ENCODE measurements at regions not wholly inside any gene's neighbourhood (a gene's known extent, or its start where the extent isn't known, plus 50 kb on each side); places are given as distances from the start of the nearest gene placed in this dataset.

- no peak overlapping the region for H3K27ac ChIP-seq
- TF ChIP-seq, protein P1, sequence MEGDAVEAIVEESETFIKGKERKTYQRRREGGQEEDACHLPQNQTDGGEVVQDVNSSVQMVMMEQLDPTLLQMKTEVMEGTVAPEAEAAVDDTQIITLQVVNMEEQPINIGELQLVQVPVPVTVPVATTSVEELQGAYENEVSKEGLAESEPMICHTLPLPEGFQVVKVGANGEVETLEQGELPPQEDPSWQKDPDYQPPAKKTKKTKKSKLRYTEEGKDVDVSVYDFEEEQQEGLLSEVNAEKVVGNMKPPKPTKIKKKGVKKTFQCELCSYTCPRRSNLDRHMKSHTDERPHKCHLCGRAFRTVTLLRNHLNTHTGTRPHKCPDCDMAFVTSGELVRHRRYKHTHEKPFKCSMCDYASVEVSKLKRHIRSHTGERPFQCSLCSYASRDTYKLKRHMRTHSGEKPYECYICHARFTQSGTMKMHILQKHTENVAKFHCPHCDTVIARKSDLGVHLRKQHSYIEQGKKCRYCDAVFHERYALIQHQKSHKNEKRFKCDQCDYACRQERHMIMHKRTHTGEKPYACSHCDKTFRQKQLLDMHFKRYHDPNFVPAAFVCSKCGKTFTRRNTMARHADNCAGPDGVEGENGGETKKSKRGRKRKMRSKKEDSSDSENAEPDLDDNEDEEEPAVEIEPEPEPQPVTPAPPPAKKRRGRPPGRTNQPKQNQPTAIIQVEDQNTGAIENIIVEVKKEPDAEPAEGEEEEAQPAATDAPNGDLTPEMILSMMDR (IDR thresholded peaks at IDR 0.05): no peak
- DNase-seq (ENCODE audit: low spot score): no peak
- no peak overlapping the region for H3K4me3 ChIP-seq
These were observed 474.0 kb upstream of the MEIS1 start for GRCh38 chr2:65960953-65961352.

DNA sequence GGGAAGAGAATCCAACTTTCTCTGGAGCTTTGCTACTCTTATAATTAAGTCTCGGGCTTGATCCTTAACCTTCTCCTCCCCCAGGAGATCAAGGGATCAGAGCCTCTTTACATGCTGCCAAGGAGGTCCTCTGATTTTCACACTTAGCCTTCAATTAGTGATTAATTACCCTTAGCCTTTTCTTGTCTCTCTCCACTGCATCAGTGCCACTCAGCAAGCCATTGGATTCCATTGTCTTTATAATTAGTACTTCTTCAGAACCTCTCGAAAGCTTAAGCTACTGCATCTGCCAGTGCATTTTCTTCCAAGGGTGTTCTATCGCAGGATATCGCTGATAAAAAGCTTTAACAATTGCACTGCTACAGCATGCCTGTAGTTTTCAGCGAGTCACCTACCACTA is 477.0 kb upstream of the MEIS1 start:
- H3K4me3 ChIP-seq: no peak overlapping the region
- TF ChIP-seq, protein P1 (IDR thresholded peaks at IDR 0.05): no peak
- no peak for DNase-seq (ENCODE audit: low spot score)
- no peak overlapping the region for H3K27ac ChIP-seq

DNA sequence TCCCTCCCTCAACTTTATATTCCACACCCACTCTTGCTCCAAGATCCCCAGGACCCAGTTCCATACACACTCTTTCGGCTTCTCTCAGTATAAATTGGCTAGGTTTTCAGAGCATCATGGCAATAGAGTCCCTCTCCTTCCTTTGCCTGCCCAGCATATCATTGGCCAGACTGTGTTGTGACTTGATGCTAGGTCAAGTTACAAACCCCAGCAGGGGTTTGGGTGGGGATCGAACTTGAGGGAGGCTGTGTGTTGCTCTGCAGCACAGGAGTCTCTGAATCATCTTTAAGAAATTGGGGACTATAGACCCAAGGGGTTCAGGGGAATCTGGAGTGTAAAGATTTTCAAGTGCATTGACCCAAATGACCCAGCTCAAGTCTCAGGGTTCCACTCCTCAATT is 477.5 kb upstream of the MEIS1 start:
- TF ChIP-seq, protein P1 (IDR thresholded peaks at IDR 0.05): no peak
- DNase-seq (ENCODE audit: low spot score): no peak
- Histone ChIP-seq H3K27ac (no peak overlapping the region), H3K4me3 (no peak overlapping the region)

DNA sequence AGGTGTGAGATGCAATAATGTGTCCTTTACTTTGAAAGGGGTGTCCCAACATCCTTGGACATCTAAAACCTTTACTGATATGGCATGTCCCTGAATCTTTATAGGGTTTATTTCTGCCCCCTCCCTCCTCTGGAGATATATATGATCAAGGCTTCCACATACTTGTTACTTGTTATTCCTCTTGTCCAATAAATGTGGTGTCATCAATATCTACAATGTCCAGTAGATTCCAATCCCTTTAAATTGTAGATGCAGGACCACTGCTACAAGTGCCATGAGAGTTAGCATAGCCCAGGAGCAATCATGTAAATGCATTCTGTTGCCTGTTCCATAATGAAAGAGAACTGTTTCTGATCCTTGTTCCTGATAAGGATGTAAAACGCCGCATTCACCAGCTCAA is 479.7 kb upstream of the MEIS1 start:
- DNase-seq (ENCODE audit: low spot score): no peak

GRCh38 chr2:65952966-65953761 is 481.8 kb upstream of the MEIS1 start:
- H3K4me3 ChIP-seq: no peak overlapping the region
- no peak overlapping the region for H3K27ac ChIP-seq
- DNase-seq (ENCODE audit: low spot score): no peak
- TF ChIP-seq, protein P1 (IDR thresholded peaks at IDR 0.05): no peak

More for the DNA sequence above, 479.7 kb upstream of the MEIS1 start:
- no peak overlapping the region for H3K27ac ChIP-seq
- H3K4me3 ChIP-seq: no peak overlapping the region
- TF ChIP-seq, protein P1 (IDR thresholded peaks at IDR 0.05): no peak

- no peak overlapping the region for H3K27ac ChIP-seq
- TF ChIP-seq, protein P1 (IDR thresholded peaks at IDR 0.05): no peak
These were observed 490.7 kb upstream of the MEIS1 start for GRCh38 chr2:65944213-65944612.

DNA sequence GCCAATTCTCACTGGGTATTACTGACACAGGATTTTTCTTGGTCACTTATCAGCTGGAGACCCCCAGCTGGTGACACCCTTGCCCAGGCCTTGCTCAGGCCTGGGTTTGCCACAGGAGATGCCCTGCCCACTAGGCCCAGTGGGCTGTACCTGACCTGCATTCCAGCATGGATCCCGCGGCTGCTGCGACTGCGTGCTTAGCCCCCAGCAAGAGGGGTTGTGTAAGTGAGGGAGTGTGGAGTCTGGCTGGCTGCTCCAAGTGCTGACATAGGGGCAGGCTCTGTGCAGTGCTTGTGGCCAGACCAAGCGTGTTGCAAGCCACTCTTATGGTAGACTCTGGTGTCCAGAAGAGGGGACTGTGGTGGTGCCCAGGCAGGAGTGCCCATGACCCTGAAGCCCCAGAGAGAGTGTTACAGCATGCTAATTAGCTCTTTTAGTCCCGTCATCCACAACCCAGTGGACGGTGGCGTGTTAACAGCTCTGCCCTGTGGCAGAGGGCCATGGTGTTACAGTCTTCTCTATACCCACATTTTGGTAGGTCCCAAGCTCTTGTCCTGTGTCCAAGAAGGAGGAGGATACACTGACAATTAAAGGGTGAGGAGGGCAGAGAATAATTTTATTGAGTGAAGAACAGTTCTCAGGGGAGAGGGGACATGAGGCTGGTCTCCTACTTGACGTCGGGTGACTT is 491.7 kb upstream of the MEIS1 start:
- DNase-seq (ENCODE audit: low spot score): no peak
- TF ChIP-seq, protein P1 (IDR thresholded peaks at IDR 0.05): no peak
- H3K4me3 ChIP-seq: no peak overlapping the region
- H3K27ac ChIP-seq: no peak overlapping the region

More at GRCh38 chr2:65944213-65944612, 490.7 kb upstream of the MEIS1 start:
- H3K4me3 ChIP-seq: no peak overlapping the region
- no peak for DNase-seq (ENCODE audit: low spot score)

All from coronary artery (tissue), 2 donors.